ENCODE measurements at regions not wholly inside any gene's neighbourhood (a gene's known extent, or its start where the extent isn't known, plus 50 kb on each side); places are given as distances from the start of the nearest gene placed in this dataset.
"Not testable (repeated sequence)": the region's sequence is repeated elsewhere in the genome, so short reads cannot be mapped to it uniquely, and the experiment has no call there.

DNA sequence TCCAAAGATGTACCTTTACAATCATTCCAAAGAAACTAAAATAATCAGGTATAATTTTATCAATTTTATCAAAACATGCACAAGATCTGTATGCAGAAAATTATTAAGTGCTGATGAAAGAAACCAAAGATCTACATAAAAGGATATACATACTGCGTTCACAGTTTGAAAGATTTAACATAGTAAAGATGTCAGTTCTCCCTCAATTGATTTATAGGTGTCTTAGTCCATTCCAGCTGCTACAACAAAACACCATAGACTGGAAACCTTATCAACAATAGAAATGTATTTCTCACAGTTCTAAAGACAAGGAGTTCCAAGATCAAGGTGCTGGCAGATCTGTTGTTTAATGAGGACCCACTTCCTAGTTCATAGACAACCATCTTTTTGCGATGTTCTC lies 189.0 kb upstream of the CCDC54 start:
- Histone ChIP-seq H3K36me3 (ENCODE audit: control insufficient read depth, insufficient read depth, low read length) (no peaks in the 10 kb centered on the region), H3K27me3 (ENCODE audit: control insufficient read depth, insufficient read depth, low read length) (no peaks in the 10 kb centered on the region), H3K27ac (ENCODE audit: low read depth, low read length) (no peak overlapping the region), H3K9me3 (ENCODE audit: control insufficient read depth, insufficient read depth, low read depth, low read length) (no peaks in the 10 kb centered on the region), H3K9ac (ENCODE audit: low read length) (no peak overlapping the region), H3K4me3 (ENCODE audit: low read depth, low read length) (no peak overlapping the region), H3K4me1 (ENCODE audit: control insufficient read depth, insufficient read depth, low read length) (no peaks in the 10 kb centered on the region)

DNA sequence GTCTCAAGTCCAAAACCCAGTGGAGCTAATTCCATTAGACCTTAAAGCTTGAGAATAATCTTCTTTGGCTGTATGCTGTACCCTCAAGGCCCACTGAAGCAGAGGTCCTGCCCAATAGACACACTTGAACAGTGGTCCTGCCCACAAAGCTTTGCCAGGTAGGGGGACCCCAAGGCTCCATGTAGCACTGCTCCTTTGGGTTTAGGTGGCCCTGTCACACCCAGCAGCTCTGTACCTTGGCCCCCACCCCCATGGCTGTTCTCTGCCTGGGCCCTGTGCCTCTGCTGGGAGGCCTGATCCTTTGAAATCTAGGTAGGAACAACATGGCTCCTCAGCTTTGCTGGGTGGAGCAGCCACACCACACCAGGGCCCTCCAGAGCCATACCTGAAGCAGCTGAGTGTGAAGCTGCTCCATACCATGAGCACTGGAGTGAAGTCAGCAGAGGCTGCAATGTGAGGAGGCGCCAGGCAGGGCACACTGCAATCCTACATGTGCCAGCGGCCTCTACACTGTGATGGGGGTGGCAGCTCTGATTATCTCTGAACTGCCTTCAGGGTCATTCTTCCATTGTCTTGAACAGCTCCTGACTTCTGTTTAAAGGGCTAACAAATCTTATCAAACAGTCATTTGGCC lies 188.0 kb upstream of the CCDC54 start:
- Histone ChIP-seq H3K36me3 (ENCODE audit: control insufficient read depth, insufficient read depth, low read length) (no peaks in the 10 kb centered on the region), H3K9me3 (ENCODE audit: control insufficient read depth, insufficient read depth, low read depth, low read length) (no peaks in the 10 kb centered on the region), H3K9ac (ENCODE audit: low read length) (no peak overlapping the region), H3K4me1 (ENCODE audit: control insufficient read depth, insufficient read depth, low read length) (no peaks in the 10 kb centered on the region), H3K27me3 (ENCODE audit: control insufficient read depth, insufficient read depth, low read length) (no peaks in the 10 kb centered on the region), H3K4me3 (ENCODE audit: low read depth, low read length) (no peak overlapping the region), H3K27ac (ENCODE audit: low read depth, low read length) (no peak overlapping the region)

DNA sequence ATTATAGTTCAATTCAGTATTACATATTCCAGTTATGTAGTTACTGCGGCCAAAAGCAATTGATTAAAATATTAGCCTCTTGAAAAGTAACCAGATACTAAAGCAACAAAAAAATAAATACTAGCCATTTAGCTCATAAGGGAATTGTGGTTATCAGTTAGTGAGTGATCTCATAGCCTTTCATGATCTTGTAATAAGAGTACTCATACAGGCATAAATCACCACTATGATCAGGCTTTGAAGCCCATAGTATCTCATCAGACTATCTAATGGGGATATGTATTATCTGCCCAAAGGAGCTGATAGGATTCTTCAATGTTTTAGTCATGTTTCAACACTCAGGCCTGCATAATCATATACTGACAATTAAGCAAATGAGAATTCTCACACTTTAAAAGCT lies 184.1 kb upstream of the CCDC54 start:
- no peak overlapping the region for H3K9ac ChIP-seq (ENCODE audit: low read length)
- H3K4me3 ChIP-seq (ENCODE audit: low read depth, low read length): no peak overlapping the region
- no peaks in the 10 kb centered on the region for H3K27me3 ChIP-seq (ENCODE audit: control insufficient read depth, insufficient read depth, low read length)
- H3K36me3 ChIP-seq (ENCODE audit: control insufficient read depth, insufficient read depth, low read length): no peaks in the 10 kb centered on the region
- no peaks in the 10 kb centered on the region for H3K4me1 ChIP-seq (ENCODE audit: control insufficient read depth, insufficient read depth, low read length)
- H3K9me3 ChIP-seq (ENCODE audit: control insufficient read depth, insufficient read depth, low read depth, low read length): no peaks in the 10 kb centered on the region
- no peak overlapping the region for H3K27ac ChIP-seq (ENCODE audit: low read depth, low read length)

DNA sequence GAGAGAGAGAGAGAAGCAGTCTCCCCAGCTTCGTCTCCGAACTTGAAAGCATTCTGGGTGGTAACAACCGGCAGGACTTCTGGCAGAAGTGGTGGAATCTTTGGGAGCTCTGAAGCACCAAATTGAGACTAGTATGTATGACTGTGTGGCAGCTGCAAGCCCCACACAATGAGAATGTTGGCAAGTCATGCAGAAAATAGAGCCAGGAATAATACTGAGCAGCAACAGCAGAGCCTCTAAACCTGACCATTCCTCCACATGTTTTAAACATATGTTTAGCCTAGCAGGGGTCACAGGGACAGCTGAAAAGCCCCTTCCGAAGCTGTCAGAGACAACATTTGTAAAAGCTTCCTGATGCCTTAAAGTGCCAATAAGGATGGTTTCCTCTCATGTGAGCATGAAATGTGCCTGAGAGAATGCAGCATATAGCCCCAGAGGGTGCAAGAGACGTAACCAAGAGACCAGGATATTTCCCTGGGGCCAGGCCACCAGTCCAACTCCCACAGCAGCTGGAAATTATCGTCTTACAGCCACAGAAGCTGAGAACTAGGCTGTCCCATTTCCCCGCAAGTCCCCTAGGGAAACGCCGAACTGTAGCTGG lies 178.6 kb upstream of the CCDC54 start:
- Histone ChIP-seq H3K9me3 (ENCODE audit: control insufficient read depth, insufficient read depth, low read depth, low read length) (no peaks in the 10 kb centered on the region), H3K27me3 (ENCODE audit: control insufficient read depth, insufficient read depth, low read length) (no peaks in the 10 kb centered on the region), H3K4me1 (ENCODE audit: control insufficient read depth, insufficient read depth, low read length) (no peaks in the 10 kb centered on the region), H3K36me3 (ENCODE audit: control insufficient read depth, insufficient read depth, low read length) (no peaks in the 10 kb centered on the region), H3K27ac (ENCODE audit: low read depth, low read length) (no peak overlapping the region), H3K4me3 (ENCODE audit: low read depth, low read length) (no peak overlapping the region), H3K9ac (ENCODE audit: low read length) (no peak overlapping the region)

DNA sequence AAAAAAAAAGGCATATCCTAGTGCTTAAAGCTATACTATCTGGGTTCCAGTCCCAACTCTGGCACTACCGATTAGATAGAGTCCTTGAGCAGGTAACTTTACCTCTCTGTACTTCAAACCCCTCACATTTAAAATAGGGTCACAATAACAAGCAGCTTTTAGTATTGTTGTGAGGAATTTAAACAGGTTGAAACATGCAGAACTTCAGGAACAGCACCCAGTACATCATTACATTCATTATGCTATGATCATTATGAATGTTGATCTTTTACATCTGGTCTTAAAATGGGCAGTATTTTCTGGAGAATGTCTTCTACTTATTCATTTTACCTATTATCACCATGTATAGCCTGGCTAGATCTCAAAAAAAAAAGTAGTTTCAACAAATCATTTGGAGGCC lies 176.1 kb upstream of the CCDC54 start:
- Histone ChIP-seq H3K4me3 (ENCODE audit: low read depth, low read length) (no peak overlapping the region), H3K36me3 (ENCODE audit: control insufficient read depth, insufficient read depth, low read length) (no peaks in the 10 kb centered on the region), H3K9me3 (ENCODE audit: control insufficient read depth, insufficient read depth, low read depth, low read length) (no peaks in the 10 kb centered on the region), H3K9ac (ENCODE audit: low read length) (no peak overlapping the region), H3K4me1 (ENCODE audit: control insufficient read depth, insufficient read depth, low read length) (no peaks in the 10 kb centered on the region), H3K27me3 (ENCODE audit: control insufficient read depth, insufficient read depth, low read length) (no peaks in the 10 kb centered on the region), H3K27ac (ENCODE audit: low read depth, low read length) (no peak overlapping the region)

DNA sequence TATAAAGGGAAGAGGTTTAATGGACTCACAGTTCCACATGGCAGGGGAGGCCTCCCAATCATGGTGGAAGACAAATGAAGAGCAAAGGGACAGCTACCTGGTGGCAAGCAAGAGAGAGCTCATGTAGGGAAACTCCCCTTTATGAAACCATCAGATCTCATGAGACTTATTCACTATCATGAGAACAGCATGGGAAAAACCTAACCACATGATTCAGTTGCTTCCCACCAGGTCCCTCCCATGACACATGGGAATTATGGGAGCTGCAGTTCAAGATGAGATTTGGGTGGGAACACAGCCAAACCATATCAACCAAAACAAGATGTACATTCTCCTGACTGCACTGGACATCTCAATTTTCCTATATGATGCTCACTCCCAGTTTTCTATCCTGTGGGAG lies 174.4 kb upstream of the CCDC54 start:
- H3K4me3 ChIP-seq (ENCODE audit: low read depth, low read length); H3K9ac ChIP-seq (ENCODE audit: low read length); H3K27ac ChIP-seq (ENCODE audit: low read depth, low read length); H3K27me3 ChIP-seq (ENCODE audit: control insufficient read depth, insufficient read depth, low read length); H3K36me3 ChIP-seq (ENCODE audit: control insufficient read depth, insufficient read depth, low read length); H3K9me3 ChIP-seq (ENCODE audit: control insufficient read depth, insufficient read depth, low read depth, low read length); H3K4me1 ChIP-seq (ENCODE audit: control insufficient read depth, insufficient read depth, low read length): not testable (repeated sequence)

DNA sequence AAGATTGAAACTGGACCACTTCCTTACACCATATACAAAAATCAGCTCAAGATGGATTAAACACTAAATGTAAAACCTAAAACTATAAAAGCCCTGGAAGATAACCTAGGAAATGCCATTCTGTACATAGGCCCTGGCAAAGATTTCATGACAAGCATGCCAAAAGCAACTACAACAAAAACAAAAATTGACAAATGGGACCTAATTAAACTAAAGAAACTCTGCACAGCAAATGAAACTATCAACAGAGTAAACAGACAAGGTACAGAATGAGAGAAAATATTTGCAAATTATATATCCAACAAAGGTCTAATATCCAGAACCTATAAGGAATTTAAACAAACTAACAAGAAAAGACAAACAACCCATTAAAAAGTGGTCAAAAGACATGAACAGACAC lies 173.1 kb upstream of the CCDC54 start:
- Histone ChIP-seq H3K27ac (ENCODE audit: low read depth, low read length) (no peak overlapping the region), H3K27me3 (ENCODE audit: control insufficient read depth, insufficient read depth, low read length) (no peaks in the 10 kb centered on the region), H3K4me3 (ENCODE audit: low read depth, low read length) (no peak overlapping the region), H3K9ac (ENCODE audit: low read length) (no peak overlapping the region), H3K9me3 (ENCODE audit: control insufficient read depth, insufficient read depth, low read depth, low read length) (no peaks in the 10 kb centered on the region), H3K36me3 (ENCODE audit: control insufficient read depth, insufficient read depth, low read length) (no peaks in the 10 kb centered on the region), H3K4me1 (ENCODE audit: control insufficient read depth, insufficient read depth, low read length) (peaks cover 9% of the 10 kb centered on the region; the same call in 1 of the 2 replicates)

DNA sequence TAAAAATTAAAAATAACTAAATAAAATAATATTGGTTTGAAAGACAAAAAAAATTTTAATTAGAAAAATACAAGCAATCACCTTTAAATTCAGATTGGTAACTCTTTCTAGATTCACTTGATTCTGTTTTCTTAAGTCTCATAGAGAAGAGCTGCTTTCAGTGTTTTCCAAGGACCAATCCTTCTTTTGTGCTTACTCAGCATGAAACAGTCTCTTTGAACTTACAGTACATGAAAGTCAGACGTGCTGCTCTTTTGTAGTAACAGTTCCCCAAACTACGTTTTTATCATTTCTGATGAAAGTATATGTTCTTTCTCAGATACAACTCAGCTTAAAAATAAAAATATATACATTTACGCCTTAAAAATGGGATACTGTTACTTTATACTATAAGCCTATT lies 171.9 kb upstream of the CCDC54 start:
- Histone ChIP-seq H3K36me3 (ENCODE audit: control insufficient read depth, insufficient read depth, low read length) (no peaks in the 10 kb centered on the region), H3K4me3 (ENCODE audit: low read depth, low read length) (no peak overlapping the region), H3K27ac (ENCODE audit: low read depth, low read length) (no peak overlapping the region), H3K9me3 (ENCODE audit: control insufficient read depth, insufficient read depth, low read depth, low read length) (no peaks in the 10 kb centered on the region), H3K9ac (ENCODE audit: low read length) (no peak overlapping the region), H3K27me3 (ENCODE audit: control insufficient read depth, insufficient read depth, low read length) (no peaks in the 10 kb centered on the region), H3K4me1 (ENCODE audit: control insufficient read depth, insufficient read depth, low read length) (peaks cover 9% of the 10 kb centered on the region; the same call in 1 of the 2 replicates)

DNA sequence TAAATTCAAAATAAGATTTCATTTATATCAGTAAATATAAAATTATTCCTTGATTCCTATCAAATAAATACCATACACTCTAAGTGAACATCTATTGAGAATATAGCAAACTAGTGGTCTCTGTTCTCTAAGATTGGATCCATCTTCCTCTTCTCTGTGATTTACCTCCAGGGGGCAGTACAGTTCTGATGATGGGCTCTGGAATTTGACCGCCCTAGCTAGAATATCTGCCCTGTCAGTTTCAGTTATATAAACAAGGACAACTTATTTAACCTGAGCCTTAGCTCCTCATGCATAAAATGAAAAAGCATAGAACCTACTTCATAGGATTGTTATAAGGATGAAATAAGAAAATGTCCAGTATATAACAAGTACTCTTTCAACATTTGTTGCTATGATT lies 171.1 kb upstream of the CCDC54 start:
- Histone ChIP-seq H3K9me3 (ENCODE audit: control insufficient read depth, insufficient read depth, low read depth, low read length) (no peaks in the 10 kb centered on the region), H3K36me3 (ENCODE audit: control insufficient read depth, insufficient read depth, low read length) (no peaks in the 10 kb centered on the region), H3K27me3 (ENCODE audit: control insufficient read depth, insufficient read depth, low read length) (no peaks in the 10 kb centered on the region), H3K4me1 (ENCODE audit: control insufficient read depth, insufficient read depth, low read length) (peaks cover 9% of the 10 kb centered on the region; the same call in 1 of the 2 replicates), H3K4me3 (ENCODE audit: low read depth, low read length) (no peak overlapping the region), H3K27ac (ENCODE audit: low read depth, low read length) (no peak overlapping the region), H3K9ac (ENCODE audit: low read length) (no peak overlapping the region)

DNA sequence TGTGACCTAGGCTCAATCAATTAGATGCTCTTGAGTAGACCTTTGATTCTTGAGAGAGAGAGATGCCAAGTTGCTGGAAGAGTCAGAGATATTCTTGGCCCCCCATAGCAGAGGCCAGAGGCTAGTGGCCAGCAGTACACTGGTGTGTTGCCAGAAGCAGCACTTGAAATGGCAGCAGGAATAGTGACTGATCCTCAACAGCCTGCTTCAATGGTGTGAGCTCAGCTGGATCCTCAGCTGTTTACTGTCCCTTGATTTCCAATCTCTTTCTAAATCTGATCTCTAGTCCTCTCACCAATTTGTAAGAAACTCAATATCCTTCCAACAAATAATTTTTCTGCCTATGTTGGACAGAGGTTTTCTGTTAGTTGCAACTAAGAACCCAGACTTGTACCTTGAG lies 170.3 kb upstream of the CCDC54 start:
- Histone ChIP-seq H3K27me3 (ENCODE audit: control insufficient read depth, insufficient read depth, low read length) (no peaks in the 10 kb centered on the region), H3K9me3 (ENCODE audit: control insufficient read depth, insufficient read depth, low read depth, low read length) (no peaks in the 10 kb centered on the region), H3K36me3 (ENCODE audit: control insufficient read depth, insufficient read depth, low read length) (no peaks in the 10 kb centered on the region), H3K27ac (ENCODE audit: low read depth, low read length) (no peak overlapping the region), H3K4me3 (ENCODE audit: low read depth, low read length) (no peak overlapping the region), H3K9ac (ENCODE audit: low read length) (no peak overlapping the region), H3K4me1 (ENCODE audit: control insufficient read depth, insufficient read depth, low read length) (peaks cover 9% of the 10 kb centered on the region; the same call in 1 of the 2 replicates)

DNA sequence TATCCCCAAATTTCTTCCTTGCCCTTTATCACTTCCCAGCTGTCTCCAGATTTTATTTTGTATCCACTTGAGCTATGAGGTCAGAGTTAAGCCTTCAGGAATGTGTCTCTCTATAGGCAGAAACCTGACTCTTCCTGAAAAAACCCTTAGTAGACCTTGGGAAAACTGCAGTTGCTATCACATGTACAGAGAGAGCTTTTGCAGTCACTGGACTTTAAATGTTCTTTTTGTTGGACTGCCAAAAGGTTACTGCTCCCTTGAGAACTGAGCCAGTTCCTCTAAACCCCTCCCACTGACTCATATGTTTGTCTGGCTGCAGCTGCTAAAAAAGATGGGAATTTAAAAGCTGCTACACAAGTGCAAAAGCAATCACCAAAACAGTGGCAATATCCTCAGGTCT lies 169.1 kb upstream of the CCDC54 start:
- Histone ChIP-seq H3K36me3 (ENCODE audit: control insufficient read depth, insufficient read depth, low read length) (no peaks in the 10 kb centered on the region), H3K27me3 (ENCODE audit: control insufficient read depth, insufficient read depth, low read length) (no peaks in the 10 kb centered on the region), H3K4me3 (ENCODE audit: low read depth, low read length) (no peak overlapping the region), H3K9me3 (ENCODE audit: control insufficient read depth, insufficient read depth, low read depth, low read length) (no peaks in the 10 kb centered on the region), H3K4me1 (ENCODE audit: control insufficient read depth, insufficient read depth, low read length) (peaks cover 9% of the 10 kb centered on the region; the same call in 1 of the 2 replicates), H3K9ac (ENCODE audit: low read length) (no peak overlapping the region), H3K27ac (ENCODE audit: low read depth, low read length) (no peak overlapping the region)

All from HUES6 (cell line).